ENCODE measurements at regions not wholly inside any gene's neighbourhood (a gene's known extent, or its start where the extent isn't known, plus 50 kb on each side); places are given as distances from the start of the nearest gene placed in this dataset.

- no peaks in the 10 kb centered on the region for H3K27me3 Mint-ChIP-seq
- H3K27ac Mint-ChIP-seq: peak overlapping the region; percentile 93
- DNase-seq: no peak
- H3K4me1 Mint-ChIP-seq (ENCODE audit: low read depth): peaks cover 83% of the 10 kb centered on the region
- peaks cover 9% of the 10 kb centered on the region for H3K36me3 Mint-ChIP-seq (ENCODE audit: low read depth)
- H3K4me3 Mint-ChIP-seq: peak overlapping the region; percentile 69
- H3K9me3 Mint-ChIP-seq: peaks cover 6% of the 10 kb centered on the region
Measured at GRCh38 chr10:60728056-60728455, 50.2 kb upstream of the CDK1 start.

- Mint-ChIP-seq H3K27me3 (no peaks in the 10 kb centered on the region), H3K27ac (peak overlapping the region; percentile 93), H3K36me3 (ENCODE audit: low read depth) (peaks cover 7% of the 10 kb centered on the region), H3K4me3 (peak overlapping the region; percentile 1), H3K9me3 (peaks cover 6% of the 10 kb centered on the region), H3K4me1 (ENCODE audit: low read depth) (peaks cover 81% of the 10 kb centered on the region)
- DNase-seq: no peak
Measured at GRCh38 chr10:60726257-60726656, 52.0 kb upstream of the CDK1 start.

GRCh38 chr10:60722623-60723022 is 55.7 kb upstream of the CDK1 start:
- peaks cover 7% of the 10 kb centered on the region for H3K36me3 Mint-ChIP-seq (ENCODE audit: low read depth)
- no peak overlapping the region for H3K4me3 Mint-ChIP-seq
- H3K9me3 Mint-ChIP-seq: peaks cover 6% of the 10 kb centered on the region
- no peaks in the 10 kb centered on the region for H3K27me3 Mint-ChIP-seq
- no peak for DNase-seq
- H3K4me1 Mint-ChIP-seq (ENCODE audit: low read depth): peaks cover 69% of the 10 kb centered on the region
- no peak overlapping the region for H3K27ac Mint-ChIP-seq

GRCh38 chr10:60719721-60720120 is 58.6 kb upstream of the CDK1 start:
- H3K4me3 Mint-ChIP-seq: no peak overlapping the region
- H3K27me3 Mint-ChIP-seq: no peaks in the 10 kb centered on the region
- H3K36me3 Mint-ChIP-seq (ENCODE audit: low read depth): peaks cover 7% of the 10 kb centered on the region
- DNase-seq: no peak
- H3K9me3 Mint-ChIP-seq: peaks cover 6% of the 10 kb centered on the region
- peaks cover 53% of the 10 kb centered on the region for H3K4me1 Mint-ChIP-seq (ENCODE audit: low read depth)
- no peak overlapping the region for H3K27ac Mint-ChIP-seq

- Mint-ChIP-seq H3K27me3 (no peaks in the 10 kb centered on the region), H3K4me3 (no peak overlapping the region), H3K9me3 (peaks cover 3% of the 10 kb centered on the region), H3K27ac (no peak overlapping the region), H3K36me3 (ENCODE audit: low read depth) (peaks cover 4% of the 10 kb centered on the region), H3K4me1 (ENCODE audit: low read depth) (peaks cover 58% of the 10 kb centered on the region)
- DNase-seq: no peak
Measured at GRCh38 chr10:60718886-60719285, 59.4 kb upstream of the CDK1 start.

GRCh38 chr10:60717852-60718251 is 60.4 kb upstream of the CDK1 start:
- DNase-seq: no peak
- no peaks in the 10 kb centered on the region for H3K36me3 Mint-ChIP-seq (ENCODE audit: low read depth)
- peaks cover 61% of the 10 kb centered on the region for H3K4me1 Mint-ChIP-seq (ENCODE audit: low read depth)
- H3K27ac Mint-ChIP-seq: no peak overlapping the region
- H3K4me3 Mint-ChIP-seq: no peak overlapping the region
- H3K9me3 Mint-ChIP-seq: no peaks in the 10 kb centered on the region
- no peaks in the 10 kb centered on the region for H3K27me3 Mint-ChIP-seq

- no peak for DNase-seq
- Mint-ChIP-seq H3K27me3 (no peaks in the 10 kb centered on the region), H3K4me3 (no peak overlapping the region), H3K27ac (peak overlapping the region; percentile 56), H3K9me3 (peaks cover 2% of the 10 kb centered on the region), H3K4me1 (ENCODE audit: low read depth) (peaks cover 58% of the 10 kb centered on the region), H3K36me3 (ENCODE audit: low read depth) (no peaks in the 10 kb centered on the region)
Measured at GRCh38 chr10:60714233-60714632, 64.0 kb upstream of the CDK1 start.

- H3K9me3 Mint-ChIP-seq: peaks cover 2% of the 10 kb centered on the region
- H3K36me3 Mint-ChIP-seq (ENCODE audit: low read depth): no peaks in the 10 kb centered on the region
- DNase-seq: no peak
- no peaks in the 10 kb centered on the region for H3K27me3 Mint-ChIP-seq
- peaks cover 54% of the 10 kb centered on the region for H3K4me1 Mint-ChIP-seq (ENCODE audit: low read depth)
- H3K27ac Mint-ChIP-seq: no peak overlapping the region
- no peak overlapping the region for H3K4me3 Mint-ChIP-seq
Measured at GRCh38 chr10:60711496-60711895, 66.8 kb upstream of the CDK1 start.

GRCh38 chr10:60710041-60710440 is 68.2 kb upstream of the CDK1 start:
- no peak overlapping the region for H3K4me3 Mint-ChIP-seq
- no peaks in the 10 kb centered on the region for H3K27me3 Mint-ChIP-seq
- H3K4me1 Mint-ChIP-seq (ENCODE audit: low read depth): peaks cover 62% of the 10 kb centered on the region
- H3K27ac Mint-ChIP-seq: no peak overlapping the region
- H3K36me3 Mint-ChIP-seq (ENCODE audit: low read depth): no peaks in the 10 kb centered on the region
- H3K9me3 Mint-ChIP-seq: peaks cover 4% of the 10 kb centered on the region
- no peak for DNase-seq

GRCh38 chr10:60708666-60709065 is 69.6 kb upstream of the CDK1 start:
- Mint-ChIP-seq H3K36me3 (ENCODE audit: low read depth) (no peaks in the 10 kb centered on the region), H3K4me1 (ENCODE audit: low read depth) (peaks cover 62% of the 10 kb centered on the region), H3K9me3 (peaks cover 4% of the 10 kb centered on the region), H3K27ac (peak overlapping the region; percentile 74), H3K27me3 (no peaks in the 10 kb centered on the region), H3K4me3 (no peak overlapping the region)
- DNase-seq: no peak

- Mint-ChIP-seq H3K9me3 (peaks cover 4% of the 10 kb centered on the region), H3K4me3 (no peak overlapping the region), H3K27ac (no peak overlapping the region), H3K27me3 (no peaks in the 10 kb centered on the region), H3K4me1 (ENCODE audit: low read depth) (peaks cover 59% of the 10 kb centered on the region), H3K36me3 (ENCODE audit: low read depth) (no peaks in the 10 kb centered on the region)
- no peak for DNase-seq
Measured at GRCh38 chr10:60707841-60708240, 70.4 kb upstream of the CDK1 start.

GRCh38 chr10:60706146-60706545 is 72.1 kb upstream of the CDK1 start:
- peaks cover 7% of the 10 kb centered on the region for H3K9me3 Mint-ChIP-seq
- peaks cover 2% of the 10 kb centered on the region for H3K36me3 Mint-ChIP-seq (ENCODE audit: low read depth)
- H3K27me3 Mint-ChIP-seq: no peaks in the 10 kb centered on the region
- no peak overlapping the region for H3K4me3 Mint-ChIP-seq
- H3K27ac Mint-ChIP-seq: no peak overlapping the region
- DNase-seq: no peak
- H3K4me1 Mint-ChIP-seq (ENCODE audit: low read depth): peaks cover 59% of the 10 kb centered on the region

GRCh38 chr10:60705376-60705775 is 72.9 kb upstream of the CDK1 start:
- Mint-ChIP-seq H3K4me3 (no peak overlapping the region), H3K9me3 (peaks cover 5% of the 10 kb centered on the region), H3K27me3 (no peaks in the 10 kb centered on the region), H3K27ac (no peak overlapping the region), H3K4me1 (ENCODE audit: low read depth) (peaks cover 57% of the 10 kb centered on the region), H3K36me3 (ENCODE audit: low read depth) (peaks cover 2% of the 10 kb centered on the region)
- DNase-seq: no peak

GRCh38 chr10:60704471-60704870 is 73.8 kb upstream of the CDK1 start:
- DNase-seq: no peak
- no peaks in the 10 kb centered on the region for H3K27me3 Mint-ChIP-seq
- no peak overlapping the region for H3K27ac Mint-ChIP-seq
- peaks cover 5% of the 10 kb centered on the region for H3K9me3 Mint-ChIP-seq
- H3K4me1 Mint-ChIP-seq (ENCODE audit: low read depth): peaks cover 51% of the 10 kb centered on the region
- H3K36me3 Mint-ChIP-seq (ENCODE audit: low read depth): peaks cover 2% of the 10 kb centered on the region
- H3K4me3 Mint-ChIP-seq: no peak overlapping the region

- Mint-ChIP-seq H3K9me3 (peaks cover 7% of the 10 kb centered on the region), H3K27ac (peak overlapping the region; percentile 63), H3K36me3 (ENCODE audit: low read depth) (peaks cover 2% of the 10 kb centered on the region), H3K4me1 (ENCODE audit: low read depth) (peaks cover 47% of the 10 kb centered on the region), H3K4me3 (no peak overlapping the region), H3K27me3 (no peaks in the 10 kb centered on the region)
- DNase-seq: no peak
Measured at GRCh38 chr10:60703266-60704041, 74.8 kb upstream of the CDK1 start.

Measured in activated T-cell treated with anti-CD3 and anti-CD28 coated beads, Interleukin-2, amount 50 U/mL, for 24 hours (primary cell).